ENCODE measurements at regions not wholly inside any gene's neighbourhood (a gene's known extent, or its start where the extent isn't known, plus 50 kb on each side); places are given as distances from the start of the nearest gene placed in this dataset.

DNA sequence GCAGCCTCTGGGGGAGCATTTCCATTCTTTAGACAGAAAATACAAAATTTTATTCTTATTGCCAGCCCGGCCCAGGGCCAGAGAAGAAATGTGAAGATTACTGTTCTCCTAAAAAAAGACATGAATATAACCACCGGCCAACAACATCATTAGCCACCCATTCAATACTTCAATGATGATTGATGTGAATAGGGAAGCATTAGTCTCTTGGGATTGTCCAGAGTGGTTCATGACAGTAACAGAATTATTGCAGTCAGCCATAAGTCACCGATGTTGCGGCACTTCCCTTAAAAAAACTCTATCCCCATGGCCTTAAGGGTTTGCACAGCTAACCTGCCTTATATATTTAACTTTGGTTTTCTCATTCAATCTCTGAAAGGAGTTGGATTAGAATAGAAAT, 418.7 kb downstream of the CENPC start:
- TF ChIP-seq, protein P1, sequence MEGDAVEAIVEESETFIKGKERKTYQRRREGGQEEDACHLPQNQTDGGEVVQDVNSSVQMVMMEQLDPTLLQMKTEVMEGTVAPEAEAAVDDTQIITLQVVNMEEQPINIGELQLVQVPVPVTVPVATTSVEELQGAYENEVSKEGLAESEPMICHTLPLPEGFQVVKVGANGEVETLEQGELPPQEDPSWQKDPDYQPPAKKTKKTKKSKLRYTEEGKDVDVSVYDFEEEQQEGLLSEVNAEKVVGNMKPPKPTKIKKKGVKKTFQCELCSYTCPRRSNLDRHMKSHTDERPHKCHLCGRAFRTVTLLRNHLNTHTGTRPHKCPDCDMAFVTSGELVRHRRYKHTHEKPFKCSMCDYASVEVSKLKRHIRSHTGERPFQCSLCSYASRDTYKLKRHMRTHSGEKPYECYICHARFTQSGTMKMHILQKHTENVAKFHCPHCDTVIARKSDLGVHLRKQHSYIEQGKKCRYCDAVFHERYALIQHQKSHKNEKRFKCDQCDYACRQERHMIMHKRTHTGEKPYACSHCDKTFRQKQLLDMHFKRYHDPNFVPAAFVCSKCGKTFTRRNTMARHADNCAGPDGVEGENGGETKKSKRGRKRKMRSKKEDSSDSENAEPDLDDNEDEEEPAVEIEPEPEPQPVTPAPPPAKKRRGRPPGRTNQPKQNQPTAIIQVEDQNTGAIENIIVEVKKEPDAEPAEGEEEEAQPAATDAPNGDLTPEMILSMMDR (IDR thresholded peaks at IDR 0.05): no peak
- no peak for TF ChIP-seq POLR2A (IDR thresholded peaks at IDR 0.05)
